GM12864 (cell line): ENCODE measurements at regions not wholly inside any gene's neighbourhood (a gene's known extent, or its start where the extent isn't known, plus 50 kb on each side); places are given as distances from the start of the nearest gene placed in this dataset.

Source experiments
- DNase-seq: peaks from one replicate; pipeline ENCODE4 v3.0.0-alpha.2; 2011; ENCODE audit warnings: low read depth
- H3K4me3 ChIP-seq: 2 replicates; pipeline ENCODE4 v1.5.1; 2011; ENCODE audit warnings: mild to moderate bottlenecking, low read depth, low read length, control low read depth
- TF ChIP-seq, protein P1 (sequence below): IDR thresholded peaks from 2 replicates; pipeline ENCODE4 v1.5.1; 2011; ENCODE audit warnings: low read depth, mild to moderate bottlenecking, moderate library complexity, low read length, control low read depth, inconsistent platforms; ENCODE audit errors: missing control alignments

DNA sequence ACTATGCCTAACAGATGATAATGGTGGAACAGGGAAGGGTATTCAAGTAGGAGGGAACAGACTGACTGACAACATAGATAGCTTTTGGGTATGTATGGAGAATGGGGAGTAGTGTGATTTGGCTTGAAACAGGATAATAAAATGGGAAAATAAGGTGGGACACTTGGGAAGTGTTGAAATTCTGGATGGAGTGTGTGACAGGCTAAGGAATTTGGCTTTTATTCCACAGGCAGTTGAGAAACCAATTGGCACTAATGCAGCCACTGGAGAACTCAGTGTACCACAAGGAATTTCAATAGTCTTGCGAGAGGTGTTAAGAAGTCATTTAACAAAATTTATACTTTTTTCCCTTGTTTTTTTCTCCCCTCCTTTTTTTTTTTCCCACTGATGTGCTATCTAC lies 153.5 kb upstream of the ELAVL2 start:
- no peak for DNase-seq
- TF ChIP-seq, protein P1, sequence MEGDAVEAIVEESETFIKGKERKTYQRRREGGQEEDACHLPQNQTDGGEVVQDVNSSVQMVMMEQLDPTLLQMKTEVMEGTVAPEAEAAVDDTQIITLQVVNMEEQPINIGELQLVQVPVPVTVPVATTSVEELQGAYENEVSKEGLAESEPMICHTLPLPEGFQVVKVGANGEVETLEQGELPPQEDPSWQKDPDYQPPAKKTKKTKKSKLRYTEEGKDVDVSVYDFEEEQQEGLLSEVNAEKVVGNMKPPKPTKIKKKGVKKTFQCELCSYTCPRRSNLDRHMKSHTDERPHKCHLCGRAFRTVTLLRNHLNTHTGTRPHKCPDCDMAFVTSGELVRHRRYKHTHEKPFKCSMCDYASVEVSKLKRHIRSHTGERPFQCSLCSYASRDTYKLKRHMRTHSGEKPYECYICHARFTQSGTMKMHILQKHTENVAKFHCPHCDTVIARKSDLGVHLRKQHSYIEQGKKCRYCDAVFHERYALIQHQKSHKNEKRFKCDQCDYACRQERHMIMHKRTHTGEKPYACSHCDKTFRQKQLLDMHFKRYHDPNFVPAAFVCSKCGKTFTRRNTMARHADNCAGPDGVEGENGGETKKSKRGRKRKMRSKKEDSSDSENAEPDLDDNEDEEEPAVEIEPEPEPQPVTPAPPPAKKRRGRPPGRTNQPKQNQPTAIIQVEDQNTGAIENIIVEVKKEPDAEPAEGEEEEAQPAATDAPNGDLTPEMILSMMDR: no peak

GRCh38 chr9:23962101-23962500 lies 136.1 kb upstream of the ELAVL2 start:
- no peak for DNase-seq

More for the DNA sequence above, 153.5 kb upstream of the ELAVL2 start:
- no peak overlapping the region for H3K4me3 ChIP-seq

DNA sequence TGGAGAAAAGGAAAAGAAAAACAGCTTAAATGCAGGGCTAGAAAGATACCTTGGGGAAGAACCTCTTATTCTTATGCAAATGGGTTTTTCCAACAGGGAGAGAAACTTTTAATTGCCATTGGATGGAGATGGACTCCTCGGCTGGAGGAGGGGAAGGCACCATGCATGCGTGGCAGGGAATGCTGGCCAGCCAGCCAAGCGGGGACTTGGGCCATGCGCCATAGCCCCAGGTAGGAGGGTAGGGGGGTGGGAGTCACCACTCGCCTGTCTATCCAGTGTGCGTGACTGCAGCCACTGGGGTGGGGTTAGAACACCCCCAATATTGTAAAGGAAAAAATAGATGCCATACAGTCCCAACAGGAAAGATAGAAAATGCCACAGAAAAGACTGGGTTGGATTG lies 119.9 kb upstream of the ELAVL2 start:
- no peak for DNase-seq
- TF ChIP-seq, protein P1: no peak
- no peak overlapping the region for H3K4me3 ChIP-seq

More at GRCh38 chr9:23962101-23962500, 136.1 kb upstream of the ELAVL2 start:
- TF ChIP-seq, protein P1: no peak
- H3K4me3 ChIP-seq: no peak overlapping the region

DNA sequence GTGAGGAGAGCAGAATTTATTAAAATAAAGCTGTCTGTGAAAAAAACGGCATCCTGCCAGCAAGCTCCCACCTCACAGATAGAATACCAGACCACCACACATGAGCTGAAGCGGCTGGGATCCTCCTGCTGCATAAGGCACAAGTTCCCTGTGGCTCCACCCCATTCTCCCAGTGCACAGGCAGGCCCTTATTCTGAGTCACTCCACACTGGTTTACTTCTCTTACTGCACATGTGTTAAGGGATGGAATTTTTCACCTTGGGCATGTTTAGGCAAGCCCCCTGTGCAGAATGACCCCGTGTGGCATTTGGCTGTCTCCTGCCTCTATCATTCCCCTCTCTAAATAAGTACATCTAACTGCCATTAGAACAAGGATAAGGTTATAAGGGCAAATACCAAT lies 115.0 kb upstream of the ELAVL2 start:
- no peak overlapping the region for H3K4me3 ChIP-seq
- DNase-seq: no peak
- TF ChIP-seq, protein P1: no peak

- no peak overlapping the region for H3K4me3 ChIP-seq
- TF ChIP-seq, protein P1: no peak
- DNase-seq: no peak
Measured at GRCh38 chr9:23938908-23939307, 112.9 kb upstream of the ELAVL2 start.

DNA sequence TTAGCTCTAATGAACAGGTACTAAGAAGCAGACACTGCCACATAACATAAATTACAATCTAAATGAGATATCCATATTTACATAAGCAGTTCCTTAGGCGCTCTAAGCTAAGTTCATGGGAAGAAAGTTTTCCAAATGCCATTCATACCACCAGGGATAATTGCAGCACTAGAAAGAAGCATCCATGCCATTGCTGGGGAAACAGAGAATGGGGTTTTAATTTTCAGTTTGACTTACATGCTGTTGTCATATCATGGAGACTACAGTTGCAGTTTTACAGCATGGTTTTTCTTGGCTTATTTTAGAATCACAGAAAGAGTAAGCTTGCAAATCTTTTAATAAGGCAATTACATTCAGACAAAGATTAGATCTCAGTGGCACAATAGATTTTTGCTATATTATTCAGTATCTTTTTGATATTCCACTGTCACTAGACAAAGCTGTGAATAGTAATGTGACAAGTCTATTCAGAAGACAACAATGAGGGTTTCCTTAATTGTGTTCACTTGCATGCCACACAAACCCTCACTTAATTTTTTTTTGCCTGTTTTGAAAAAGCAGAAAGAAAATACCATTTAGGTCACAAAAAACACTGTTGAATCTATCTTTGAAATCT lies 108.4 kb upstream of the ELAVL2 start:
- H3K4me3 ChIP-seq: no peak overlapping the region
- DNase-seq: no peak
- TF ChIP-seq, protein P1: no peak

DNA sequence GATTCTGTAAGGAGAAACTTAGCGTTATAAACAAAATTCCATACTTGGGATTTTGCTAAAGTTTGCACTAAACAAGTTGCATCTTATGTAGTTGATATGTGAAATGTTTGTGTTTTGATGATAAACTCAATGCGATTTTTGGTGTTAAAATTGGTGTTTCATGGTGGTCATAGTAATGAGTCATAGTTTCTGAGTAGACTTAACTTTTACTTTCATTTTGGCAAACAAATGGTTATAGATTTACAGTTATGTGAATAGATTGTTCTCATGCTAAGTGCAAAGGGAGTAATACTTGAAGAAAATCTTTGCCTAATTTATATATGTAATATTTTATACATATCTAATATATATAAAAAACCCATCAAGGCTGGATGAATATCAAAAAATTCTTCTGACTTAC lies 107.3 kb upstream of the ELAVL2 start:
- DNase-seq: no peak
- TF ChIP-seq, protein P1: no peak
- no peak overlapping the region for H3K4me3 ChIP-seq
